ENCODE measurements at regions not wholly inside any gene's neighbourhood (a gene's known extent, or its start where the extent isn't known, plus 50 kb on each side); places are given as distances from the start of the nearest gene placed in this dataset.

DNA sequence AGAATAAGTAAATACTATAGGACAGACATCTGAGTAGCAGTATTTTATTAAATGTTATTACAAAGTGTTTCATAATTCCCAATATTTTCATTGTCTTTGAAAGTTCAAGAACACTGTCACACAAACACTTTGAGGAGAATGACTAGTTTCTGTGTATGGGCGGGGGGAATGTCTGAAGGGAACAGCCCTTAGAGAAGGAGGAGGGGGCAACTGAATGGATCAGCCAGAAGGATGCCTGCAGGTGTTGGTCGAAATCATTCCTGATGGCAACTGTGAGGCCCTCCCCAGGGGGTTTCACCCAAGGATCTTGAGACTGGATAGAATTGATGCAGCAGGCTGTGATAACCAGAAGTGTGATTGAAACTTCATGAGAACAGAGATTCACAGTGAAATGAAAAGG, 223.2 kb upstream of the C1orf87 start:
- Histone ChIP-seq H3K4me3 (no peak overlapping the region), H3K27ac (no peak overlapping the region), H3K4me1 (no peaks in the 10 kb centered on the region), H3K36me3 (no peaks in the 10 kb centered on the region), H3K27me3 (no peaks in the 10 kb centered on the region), H3K9me3 (no peaks in the 10 kb centered on the region)
- no peak for TF ChIP-seq POLR2AphosphoS5 (IDR thresholded peaks at IDR 0.05)
- TF ChIP-seq POLR2A (IDR thresholded peaks at IDR 0.05) = no peak
- TF ChIP-seq EP300 (IDR thresholded peaks at IDR 0.05) = no peak
- WGBS = 83% methylated on average over 2 of the region's 2 CpGs
- DNase-seq (ENCODE audit: low spot score in 2 of 2) = no peak

- Histone ChIP-seq H3K9me3 (no peaks in the 10 kb centered on the region), H3K27ac (no peak overlapping the region), H3K4me3 (no peak overlapping the region), H3K27me3 (no peaks in the 10 kb centered on the region), H3K4me1 (no peaks in the 10 kb centered on the region), H3K36me3 (no peaks in the 10 kb centered on the region)
- TF ChIP-seq, protein P1, sequence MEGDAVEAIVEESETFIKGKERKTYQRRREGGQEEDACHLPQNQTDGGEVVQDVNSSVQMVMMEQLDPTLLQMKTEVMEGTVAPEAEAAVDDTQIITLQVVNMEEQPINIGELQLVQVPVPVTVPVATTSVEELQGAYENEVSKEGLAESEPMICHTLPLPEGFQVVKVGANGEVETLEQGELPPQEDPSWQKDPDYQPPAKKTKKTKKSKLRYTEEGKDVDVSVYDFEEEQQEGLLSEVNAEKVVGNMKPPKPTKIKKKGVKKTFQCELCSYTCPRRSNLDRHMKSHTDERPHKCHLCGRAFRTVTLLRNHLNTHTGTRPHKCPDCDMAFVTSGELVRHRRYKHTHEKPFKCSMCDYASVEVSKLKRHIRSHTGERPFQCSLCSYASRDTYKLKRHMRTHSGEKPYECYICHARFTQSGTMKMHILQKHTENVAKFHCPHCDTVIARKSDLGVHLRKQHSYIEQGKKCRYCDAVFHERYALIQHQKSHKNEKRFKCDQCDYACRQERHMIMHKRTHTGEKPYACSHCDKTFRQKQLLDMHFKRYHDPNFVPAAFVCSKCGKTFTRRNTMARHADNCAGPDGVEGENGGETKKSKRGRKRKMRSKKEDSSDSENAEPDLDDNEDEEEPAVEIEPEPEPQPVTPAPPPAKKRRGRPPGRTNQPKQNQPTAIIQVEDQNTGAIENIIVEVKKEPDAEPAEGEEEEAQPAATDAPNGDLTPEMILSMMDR (IDR thresholded peaks at IDR 0.05) = no peak
- TF ChIP-seq POLR2AphosphoS5 (IDR thresholded peaks at IDR 0.05) (no peak), POLR2A (IDR thresholded peaks at IDR 0.05) (no peak), EP300 (IDR thresholded peaks at IDR 0.05) (no peak)
- no peak for DNase-seq (ENCODE audit: low spot score in 2 of 2)
- WGBS = 73% methylated on average over 1 of the region's 1 CpG
These were observed 218.6 kb upstream of the C1orf87 start for GRCh38 chr1:60292140-60292539.

DNA sequence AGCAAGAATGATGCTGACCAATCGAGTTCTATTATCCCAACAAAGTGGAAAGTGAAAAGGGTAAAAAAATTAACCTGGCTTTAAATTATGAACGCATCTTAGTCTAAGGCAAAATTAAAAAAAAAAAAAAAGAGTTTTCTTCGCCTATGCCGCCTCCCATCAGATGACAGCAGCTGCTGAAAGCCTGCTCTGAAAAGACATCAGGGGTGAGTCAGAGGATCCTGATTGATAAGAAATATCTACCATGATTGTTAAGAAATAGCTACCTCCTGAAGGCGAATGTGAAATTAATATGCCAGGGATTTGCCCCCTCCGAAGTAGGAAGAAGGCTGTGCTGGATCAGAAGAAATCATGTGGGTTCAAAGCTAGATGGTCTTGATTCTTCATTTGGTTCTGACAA, 216.8 kb upstream of the C1orf87 start:
- no peaks in the 10 kb centered on the region for H3K9me3 ChIP-seq
- DNase-seq (ENCODE audit: low spot score in 2 of 2) = no peak
- no peaks in the 10 kb centered on the region for H3K36me3 ChIP-seq
- no peak overlapping the region for H3K27ac ChIP-seq
- TF ChIP-seq, protein P1 (IDR thresholded peaks at IDR 0.05) = no peak
- no peak for TF ChIP-seq POLR2AphosphoS5 (IDR thresholded peaks at IDR 0.05)
- H3K27me3 ChIP-seq = no peaks in the 10 kb centered on the region
- WGBS = 92% methylated on average over 6 of the region's 6 CpGs
- no peaks in the 10 kb centered on the region for H3K4me1 ChIP-seq
- H3K4me3 ChIP-seq = no peak overlapping the region

DNA sequence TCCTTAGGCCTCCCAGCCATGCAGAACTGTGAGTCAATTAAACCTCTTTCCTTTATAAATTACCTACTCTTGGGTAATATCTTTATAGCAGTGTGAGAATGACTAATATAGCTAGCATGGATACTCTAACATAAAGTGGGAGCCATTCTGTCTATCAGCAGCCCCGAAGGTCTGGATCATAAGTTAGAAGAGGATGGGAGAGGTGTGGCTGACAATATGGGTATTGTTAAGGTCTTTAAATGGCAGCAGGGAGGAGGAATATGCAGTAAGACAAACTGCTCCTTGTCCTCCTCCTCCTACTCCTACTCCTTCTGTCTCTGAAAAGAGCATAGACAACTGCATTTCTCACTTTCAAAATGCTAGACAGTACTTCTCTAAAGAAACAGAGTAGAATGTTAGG, 214.0 kb upstream of the C1orf87 start:
- no peaks in the 10 kb centered on the region for H3K27me3 ChIP-seq
- no peaks in the 10 kb centered on the region for H3K36me3 ChIP-seq
- no peak for DNase-seq (ENCODE audit: low spot score in 2 of 2)
- H3K27ac ChIP-seq = no peak overlapping the region
- H3K4me3 ChIP-seq = no peak overlapping the region
- H3K4me1 ChIP-seq = no peaks in the 10 kb centered on the region
- TF ChIP-seq EP300 (IDR thresholded peaks at IDR 0.05) (no peak), POLR2A (IDR thresholded peaks at IDR 0.05) (no peak)
- WGBS = 90% methylated on average over 1 of the region's 1 CpG
- H3K9me3 ChIP-seq = no peaks in the 10 kb centered on the region

DNA sequence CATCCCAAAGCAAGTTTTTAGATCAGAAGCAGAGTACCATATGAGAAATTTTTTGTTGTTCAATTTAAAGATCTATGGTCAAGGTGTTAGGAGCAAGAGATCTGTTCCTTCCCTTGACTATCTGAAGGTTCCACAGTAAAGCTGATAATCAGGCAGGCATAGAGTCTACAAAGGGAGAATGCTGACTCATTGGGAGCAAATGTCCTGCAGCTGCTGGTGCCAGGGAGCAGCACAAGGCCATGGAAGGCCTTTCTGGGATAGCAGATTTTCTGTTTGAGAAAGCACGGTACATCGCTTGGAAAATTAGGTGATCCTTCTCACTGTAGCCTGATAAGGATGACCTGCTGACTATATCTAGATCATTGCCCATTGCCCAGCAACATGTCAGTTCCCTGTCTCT, 210.1 kb upstream of the C1orf87 start:
- no peak for TF ChIP-seq EP300 (IDR thresholded peaks at IDR 0.05)
- TF ChIP-seq POLR2A (IDR thresholded peaks at IDR 0.05) = no peak
- TF ChIP-seq POLR2AphosphoS5 (IDR thresholded peaks at IDR 0.05) = no peak
- TF ChIP-seq, protein P1 (IDR thresholded peaks at IDR 0.05) = no peak
- Histone ChIP-seq H3K9me3 (no peaks in the 10 kb centered on the region), H3K27ac (no peak overlapping the region), H3K4me3 (no peak overlapping the region), H3K36me3 (no peaks in the 10 kb centered on the region), H3K4me1 (peaks cover 20% of the 10 kb centered on the region), H3K27me3 (no peaks in the 10 kb centered on the region)
- no peak for DNase-seq (ENCODE audit: low spot score in 2 of 2)
- WGBS = 86% methylated on average over 2 of the region's 2 CpGs

- Histone ChIP-seq H3K27me3 (no peaks in the 10 kb centered on the region), H3K27ac (no peak overlapping the region), H3K4me1 (peaks cover 20% of the 10 kb centered on the region), H3K4me3 (no peak overlapping the region), H3K9me3 (no peaks in the 10 kb centered on the region), H3K36me3 (no peaks in the 10 kb centered on the region)
- WGBS = 25% methylated on average over 9 of the region's 9 CpGs
- TF ChIP-seq POLR2AphosphoS5 (IDR thresholded peaks at IDR 0.05) (no peak), EP300 (IDR thresholded peaks at IDR 0.05) (no peak), POLR2A (IDR thresholded peaks at IDR 0.05) (no peak)
- TF ChIP-seq, protein P1 (IDR thresholded peaks at IDR 0.05) = peak; percentile 64 to 79
- peak; percentile 66 to 82 for DNase-seq (ENCODE audit: low spot score in 2 of 2)
These were observed 207.9 kb upstream of the C1orf87 start for GRCh38 chr1:60281360-60281932.

Measured in suprapubic skin (tissue), 4 donors.